ENCODE measurements at regions not wholly inside any gene's neighbourhood (a gene's known extent, or its start where the extent isn't known, plus 50 kb on each side); places are given as distances from the start of the nearest gene placed in this dataset.

DNA sequence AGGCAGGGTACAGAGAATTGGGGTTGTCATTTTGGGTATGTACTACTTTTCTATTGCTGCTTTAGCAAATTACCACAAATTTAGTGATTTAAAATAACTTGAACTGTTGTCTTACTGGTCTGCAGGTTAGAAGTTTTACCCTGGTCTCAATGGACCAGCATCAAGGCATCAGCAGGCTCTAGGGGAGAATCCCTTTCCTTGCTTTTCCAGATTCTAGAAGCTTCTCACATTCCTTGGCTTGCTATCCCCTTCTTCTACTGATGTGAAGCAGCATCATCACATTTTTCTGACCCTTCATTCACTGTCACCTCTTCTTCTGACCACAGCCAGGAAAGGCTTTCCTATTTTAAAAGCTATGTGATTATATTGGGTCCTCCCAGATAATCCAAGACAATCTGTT is 237.8 kb upstream of the RBMS1 start:
- TF ChIP-seq, protein P1, sequence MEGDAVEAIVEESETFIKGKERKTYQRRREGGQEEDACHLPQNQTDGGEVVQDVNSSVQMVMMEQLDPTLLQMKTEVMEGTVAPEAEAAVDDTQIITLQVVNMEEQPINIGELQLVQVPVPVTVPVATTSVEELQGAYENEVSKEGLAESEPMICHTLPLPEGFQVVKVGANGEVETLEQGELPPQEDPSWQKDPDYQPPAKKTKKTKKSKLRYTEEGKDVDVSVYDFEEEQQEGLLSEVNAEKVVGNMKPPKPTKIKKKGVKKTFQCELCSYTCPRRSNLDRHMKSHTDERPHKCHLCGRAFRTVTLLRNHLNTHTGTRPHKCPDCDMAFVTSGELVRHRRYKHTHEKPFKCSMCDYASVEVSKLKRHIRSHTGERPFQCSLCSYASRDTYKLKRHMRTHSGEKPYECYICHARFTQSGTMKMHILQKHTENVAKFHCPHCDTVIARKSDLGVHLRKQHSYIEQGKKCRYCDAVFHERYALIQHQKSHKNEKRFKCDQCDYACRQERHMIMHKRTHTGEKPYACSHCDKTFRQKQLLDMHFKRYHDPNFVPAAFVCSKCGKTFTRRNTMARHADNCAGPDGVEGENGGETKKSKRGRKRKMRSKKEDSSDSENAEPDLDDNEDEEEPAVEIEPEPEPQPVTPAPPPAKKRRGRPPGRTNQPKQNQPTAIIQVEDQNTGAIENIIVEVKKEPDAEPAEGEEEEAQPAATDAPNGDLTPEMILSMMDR (IDR thresholded peaks at IDR 0.05; ENCODE audit: insufficient read depth, low read depth, low read length) = no peak
- no peak for TF ChIP-seq EZH2 (IDR thresholded peaks at IDR 0.05; ENCODE audit: insufficient read depth, low read length)

Data from astrocyte (in vitro differentiated cells and primary cell).